GOT3 (cell line): ENCODE measurements at regions not wholly inside any gene's neighbourhood (a gene's known extent, or its start where the extent isn't known, plus 50 kb on each side); places are given as distances from the start of the nearest gene placed in this dataset.

Experiments used
- DNase-seq: peaks from one replicate; lab custom pipeline; 2025; ENCODE audit warnings: mixed read lengths; lab: John Stamatoyannopoulos, UW

DNA sequence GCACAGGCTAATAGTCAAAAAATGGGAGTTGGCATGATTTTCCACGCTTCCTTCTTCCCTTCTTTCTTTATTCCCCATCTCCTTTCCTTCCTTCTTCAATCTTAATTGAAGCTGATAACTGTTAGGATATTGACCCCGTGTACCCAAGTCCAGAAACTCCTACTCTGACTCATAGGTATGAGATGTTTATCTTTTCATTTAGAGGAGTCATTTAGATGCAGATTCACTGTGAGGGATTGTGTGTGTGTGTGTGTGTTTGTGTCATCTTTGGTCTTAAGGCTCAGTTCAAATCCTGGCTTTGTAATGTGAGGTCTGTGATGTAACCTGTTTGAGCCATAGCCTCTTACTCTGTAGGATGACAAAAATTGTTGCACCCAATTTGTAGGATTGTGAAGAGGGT, 332.0 kb upstream of the MAF start:
- no peak for DNase-seq

DNA sequence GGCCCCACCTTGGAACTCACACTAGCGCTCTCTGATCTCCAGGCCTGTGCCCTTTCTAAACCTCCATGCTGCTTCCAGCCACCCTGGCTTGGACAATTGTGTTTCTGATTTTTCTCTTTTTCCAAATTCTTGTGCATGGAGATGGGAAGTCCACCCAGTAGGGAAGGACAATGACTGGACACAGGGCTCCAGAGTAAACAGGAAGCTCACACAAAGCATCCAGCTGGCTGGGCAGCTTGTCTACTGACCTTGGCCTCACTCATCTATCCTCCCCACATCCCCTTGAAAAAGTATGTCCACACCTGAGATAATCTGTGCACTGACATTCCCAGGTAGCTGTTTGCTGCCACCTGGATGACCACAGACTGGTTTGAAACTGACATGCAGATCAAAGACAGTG, 331.2 kb upstream of the MAF start:
- DNase-seq: no peak

- DNase-seq: no peak
Measured at GRCh38 chr16:79929260-79929965, 328.9 kb upstream of the MAF start.

GRCh38 chr16:79928142-79928873, 327.8 kb upstream of the MAF start:
- no peak for DNase-seq

GRCh38 chr16:79926451-79927205, 326.1 kb upstream of the MAF start:
- DNase-seq: no peak

DNA sequence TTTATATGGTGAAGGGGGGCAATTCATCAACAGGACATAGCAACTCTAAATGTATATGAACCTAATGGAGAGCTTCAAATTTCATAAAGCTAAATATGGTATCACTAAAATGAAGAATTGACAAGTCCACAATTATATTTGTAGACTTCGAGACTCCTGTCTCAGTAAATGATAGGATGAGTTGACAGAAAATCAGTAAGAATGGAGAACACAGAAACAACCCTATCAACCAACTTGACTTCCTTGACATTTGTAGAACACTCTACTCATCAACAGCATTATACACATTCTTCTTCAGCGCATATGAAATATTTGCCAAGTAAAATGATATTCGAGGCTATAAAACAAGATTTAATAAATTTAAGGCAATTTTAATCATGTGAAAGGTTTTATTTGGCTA, 322.9 kb upstream of the MAF start:
- DNase-seq: no peak

DNA sequence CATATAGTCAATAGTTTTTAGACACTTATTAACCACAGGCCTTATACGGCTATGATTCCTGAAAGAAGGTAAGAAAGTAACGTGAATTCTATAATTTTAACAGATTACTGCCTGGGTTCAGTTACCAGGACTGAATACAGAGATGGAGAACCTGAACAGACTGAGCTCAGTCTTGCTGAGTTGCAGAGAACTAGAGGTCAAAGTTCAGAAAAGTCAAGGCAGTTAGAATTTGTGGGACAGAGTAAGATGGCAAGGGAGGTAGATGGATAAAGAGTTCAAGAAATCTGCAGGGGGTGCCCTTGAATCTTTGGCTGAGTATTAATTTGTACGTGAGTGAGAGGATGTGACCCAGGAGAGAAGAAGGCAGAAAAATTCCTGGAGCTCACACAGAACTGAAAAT, 320.1 kb upstream of the MAF start:
- DNase-seq: no peak

DNA sequence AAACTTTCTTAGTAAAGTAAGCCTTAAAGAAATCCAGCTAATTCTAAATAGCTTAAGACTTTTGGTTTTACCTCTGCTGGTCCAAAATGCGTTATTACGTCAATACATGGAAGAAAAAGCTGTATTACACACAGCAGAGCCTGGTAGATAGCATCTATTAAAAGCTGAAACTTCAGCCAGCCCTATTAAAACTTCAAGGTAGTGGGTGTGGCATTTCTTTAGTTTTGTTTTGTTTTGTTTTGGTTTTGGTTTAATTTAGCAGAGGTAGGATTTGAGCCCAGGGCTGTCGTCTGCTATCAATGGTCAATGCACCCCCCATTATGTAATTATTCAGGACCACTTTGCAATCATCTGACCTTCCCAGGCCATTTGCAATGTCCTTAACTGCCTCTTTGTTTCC, 318.4 kb upstream of the MAF start:
- DNase-seq: no peak

GRCh38 chr16:79915761-79916160, 315.2 kb upstream of the MAF start:
- DNase-seq: no peak

- no peak for DNase-seq
Measured at GRCh38 chr16:79914961-79915720, 314.6 kb upstream of the MAF start.

GRCh38 chr16:79912592-79913310, 312.2 kb upstream of the MAF start:
- no peak for DNase-seq

DNA sequence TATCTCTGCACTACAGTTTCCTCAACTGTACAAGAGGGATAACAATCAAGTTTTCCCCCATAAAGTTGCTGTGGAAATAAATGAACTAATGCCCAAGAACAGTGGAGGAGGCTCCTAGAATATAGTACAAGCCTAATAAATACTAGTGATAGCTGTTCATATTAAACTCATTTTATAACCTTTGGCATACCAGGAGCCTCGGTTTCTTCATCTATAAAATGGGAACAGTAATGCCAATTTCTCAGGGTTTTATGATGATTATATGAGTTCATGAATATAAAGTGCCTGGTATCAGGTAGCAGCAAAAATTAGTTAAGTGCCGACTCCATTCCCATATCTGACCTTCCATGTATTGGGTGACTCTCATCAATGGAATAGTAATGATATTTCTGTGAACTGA, 311.1 kb upstream of the MAF start:
- no peak for DNase-seq

- DNase-seq: no peak
Measured at GRCh38 chr16:79909571-79909970, 309.0 kb upstream of the MAF start.

GRCh38 chr16:79903471-79903870, 302.9 kb upstream of the MAF start:
- DNase-seq: no peak

DNA sequence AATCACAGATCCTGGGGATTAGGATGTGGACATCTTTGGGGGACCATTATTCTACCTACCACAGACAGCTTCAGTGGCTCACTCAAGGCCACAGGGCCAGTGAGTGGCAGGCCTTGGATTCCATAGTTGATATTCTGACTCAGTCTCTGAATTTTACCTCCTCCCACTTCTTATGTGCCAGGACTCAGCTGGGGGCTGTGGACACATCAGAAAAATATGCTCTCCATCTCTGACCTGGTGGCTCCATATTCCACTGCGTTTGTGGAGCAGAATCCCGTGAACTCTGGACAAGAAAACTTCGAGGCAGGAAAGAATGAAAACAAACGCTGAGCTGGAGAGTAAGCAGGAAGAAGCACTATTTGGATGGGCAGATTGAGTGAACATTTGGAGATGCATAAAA, 301.8 kb upstream of the MAF start:
- DNase-seq: no peak

DNA sequence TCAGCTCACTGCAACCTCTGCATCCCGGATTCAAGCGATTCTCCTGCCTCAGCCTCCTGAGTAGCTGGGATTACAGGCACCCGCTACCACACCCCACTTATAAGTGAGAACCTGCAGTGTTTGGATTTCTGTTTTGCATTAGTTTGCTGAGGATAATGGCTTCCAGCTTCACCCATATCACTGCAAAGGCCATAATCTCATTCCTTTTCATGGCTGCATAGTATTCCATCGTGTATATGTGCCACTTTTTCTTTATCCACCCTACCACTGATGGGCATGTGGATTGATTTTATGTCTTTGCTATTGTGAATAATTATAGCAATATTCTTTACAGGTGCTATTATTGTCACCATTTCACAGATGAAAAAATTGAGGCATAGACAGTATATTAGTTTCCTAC, 301.0 kb upstream of the MAF start:
- DNase-seq: no peak

GRCh38 chr16:79899716-79900115, 299.2 kb upstream of the MAF start:
- DNase-seq: no peak

GRCh38 chr16:79899316-79899715, 298.8 kb upstream of the MAF start:
- no peak for DNase-seq

DNA sequence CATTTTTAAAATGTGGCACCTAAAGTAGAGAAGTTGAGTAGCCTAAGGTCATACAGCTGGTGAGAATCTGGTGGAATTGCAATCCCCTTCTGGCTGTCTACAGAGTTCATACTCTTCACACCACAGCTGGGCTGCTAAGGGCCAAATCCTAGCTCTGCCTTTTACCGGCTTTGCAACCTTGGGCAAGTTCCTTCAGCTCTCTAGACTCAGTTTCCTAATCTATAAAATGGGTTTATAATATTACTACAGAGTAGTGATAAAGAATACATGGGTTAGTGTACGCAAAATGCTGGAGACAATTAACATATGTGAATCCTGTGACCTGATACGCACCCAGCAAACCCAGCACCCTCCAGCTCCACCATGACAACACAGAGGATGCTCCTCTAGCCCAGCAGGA, 298.2 kb upstream of the MAF start:
- no peak for DNase-seq

- DNase-seq: no peak
Measured at GRCh38 chr16:79897453-79898146, 297.1 kb upstream of the MAF start.

DNA sequence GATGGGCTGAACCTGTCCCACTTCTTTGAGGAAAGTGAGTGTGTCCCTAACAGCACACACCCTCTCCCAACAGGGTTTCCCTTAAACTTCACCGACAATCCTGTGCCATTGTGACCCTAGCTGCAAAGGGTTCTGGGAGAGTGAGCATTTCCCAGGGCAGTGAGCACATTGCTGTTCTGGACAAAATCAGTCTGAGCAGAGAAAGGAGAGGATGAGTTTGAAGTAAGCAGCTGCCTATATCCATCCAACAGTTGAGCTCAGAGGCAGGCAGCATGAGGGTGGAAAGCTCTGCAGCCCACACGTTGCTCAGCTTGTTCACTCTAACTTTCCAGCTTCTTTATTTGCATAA, 296.5 kb upstream of the MAF start:
- no peak for DNase-seq
